HEK293 (cell line): ENCODE measurements at regions not wholly inside any gene's neighbourhood (a gene's known extent, or its start where the extent isn't known, plus 50 kb on each side); places are given as distances from the start of the nearest gene placed in this dataset.

Experiments used
- CTCF ChIA-PET: fragments of 350-600 bp; formaldehyde crosslinking; extraction: SDS; loops from one replicate; lab custom pipeline; 2021; ENCODE audit warnings: antibody characterized with exemption; lab: Yijun Ruan, JAX
- POLR2A ChIA-PET: fragments of 300-600 bp; formaldehyde crosslinking; extraction: SDS; loops from one replicate; lab custom pipeline; 2020; ENCODE audit warnings: antibody characterized with exemption, inconsistent platforms; lab: Yijun Ruan, JAX
- H3K27ac ChIP-seq: fragments of 200-500 bp; sonication (Bioruptor generic); 2 replicates; pipeline ENCODE4 v1.5.1; 2014; ENCODE audit warnings: low read depth, low read length, control low read depth, inconsistent platforms; ENCODE audit errors: extremely low read depth
- H3K36me3 ChIP-seq, 2 experiments: fragments of 200-500 bp in 1 of 2; sonication (Bioruptor generic) in 1 of 2; 1 replicate in 1 of 2; 2 replicates in 1 of 2; pipeline ENCODE4 v1.5.1; 2014 to 2017; ENCODE audit warnings: inconsistent platforms in 2 of 2, low read length in 2 of 2; ENCODE audit not compliant: control insufficient read depth in 2 of 2, insufficient read depth in 1 of 2
- H3K4me1 ChIP-seq: fragments of 200-500 bp; sonication (Bioruptor generic); 2 replicates; pipeline ENCODE4 v1.5.1; 2014; ENCODE audit warnings: mild to moderate bottlenecking, low read length, inconsistent platforms; ENCODE audit not compliant: control insufficient read depth, insufficient read depth
- H3K4me3 ChIP-seq: 2 replicates; pipeline ENCODE4 v1.5.1; 2011; ENCODE audit warnings: low read depth, mild to moderate bottlenecking, control low read depth, low read length, moderate library complexity
- H3K9me3 ChIP-seq: fragments of 200-500 bp; sonication (Bioruptor generic); 2 replicates; pipeline ENCODE4 v1.5.1; 2014; ENCODE audit warnings: low read depth, low read length, inconsistent platforms; ENCODE audit not compliant: control insufficient read depth, insufficient read depth
- KLF1 ChIP-seq: fragments of 450-650 bp; formaldehyde crosslinking; IDR thresholded peaks from 2 replicates; pipeline ENCODE4 v1.5.1; 2016; ENCODE audit warnings: missing biosample characterization, missing genetic modification characterization
- KLF16 ChIP-seq: fragments of 450-650 bp; formaldehyde crosslinking; IDR thresholded peaks from 2 replicates; pipeline ENCODE4 v1.5.1; 2017; ENCODE audit warnings: missing biosample characterization, missing genetic modification characterization
- MZF1 ChIP-seq: fragments of 450-650 bp; formaldehyde crosslinking; IDR thresholded peaks from 2 replicates; pipeline ENCODE4 v1.5.1; 2017; ENCODE audit warnings: missing biosample characterization, missing genetic modification characterization, borderline replicate concordance
- OSR2 ChIP-seq: fragments of 450-650 bp; formaldehyde crosslinking; IDR thresholded peaks from 2 replicates; pipeline ENCODE4 v1.5.1; 2016; ENCODE audit warnings: missing biosample characterization, missing genetic modification characterization
- ZBTB21 ChIP-seq: fragments of 450-650 bp; formaldehyde crosslinking; IDR thresholded peaks from 2 replicates; pipeline ENCODE4 v1.5.1; 2017; ENCODE audit warnings: missing biosample characterization, missing genetic modification characterization
- ZFP69B ChIP-seq: fragments of 450-650 bp; formaldehyde crosslinking; IDR thresholded peaks from 2 replicates; pipeline ENCODE4 v1.5.1; 2016; ENCODE audit warnings: missing biosample characterization, missing genetic modification characterization
- ZNF114 ChIP-seq: fragments of 450-650 bp; formaldehyde crosslinking; IDR thresholded peaks from 2 replicates; pipeline ENCODE4 v1.5.0; 2017; ENCODE audit warnings: missing biosample characterization, missing genetic modification characterization
- ZNF133 ChIP-seq: fragments of 450-650 bp; formaldehyde crosslinking; IDR thresholded peaks from 2 replicates; pipeline ENCODE4 v1.5.1; 2016; ENCODE audit warnings: missing biosample characterization, missing genetic modification characterization
- ZNF146 ChIP-seq: fragments of 450-650 bp; formaldehyde crosslinking; IDR thresholded peaks from 2 replicates; pipeline ENCODE4 v1.5.1; 2016; ENCODE audit warnings: missing biosample characterization, missing genetic modification characterization
- ZNF174 ChIP-seq: fragments of 450-650 bp; formaldehyde crosslinking; IDR thresholded peaks from 2 replicates; pipeline ENCODE4 v1.5.0; 2017; ENCODE audit warnings: missing biosample characterization, mild to moderate bottlenecking, missing genetic modification characterization
- ZNF24 ChIP-seq: fragments of 450-650 bp; formaldehyde crosslinking; IDR thresholded peaks from 2 replicates; pipeline ENCODE4 v1.5.1; 2016; ENCODE audit warnings: missing biosample characterization, missing genetic modification characterization
- ZNF335 ChIP-seq: fragments of 450-650 bp; formaldehyde crosslinking; conservative IDR thresholded peaks from 2 replicates; pipeline ENCODE4 v1.5.1; 2016; ENCODE audit warnings: missing biosample characterization, missing genetic modification characterization
- ZNF426 ChIP-seq: fragments of 450-650 bp; formaldehyde crosslinking; IDR thresholded peaks from 2 replicates; pipeline ENCODE4 v1.5.1; 2017; ENCODE audit warnings: missing biosample characterization, missing genetic modification characterization, mild to moderate bottlenecking, inconsistent platforms, moderate library complexity
- ZNF530 ChIP-seq: fragments of 450-650 bp; formaldehyde crosslinking; IDR thresholded peaks from 2 replicates; pipeline ENCODE4 v1.5.1; 2016; ENCODE audit warnings: low read depth, missing biosample characterization, missing genetic modification characterization
- ZNF548 ChIP-seq: fragments of 450-650 bp; formaldehyde crosslinking; IDR thresholded peaks from 2 replicates; pipeline ENCODE4 v1.5.1; 2016; ENCODE audit warnings: missing biosample characterization, missing genetic modification characterization
- ZNF560 ChIP-seq: fragments of 450-650 bp; formaldehyde crosslinking; IDR thresholded peaks from 2 replicates; pipeline ENCODE4 v1.5.1; 2017; ENCODE audit warnings: missing biosample characterization, missing genetic modification characterization, borderline replicate concordance
- ZNF585B ChIP-seq: fragments of 450-650 bp; formaldehyde crosslinking; IDR thresholded peaks from 2 replicates; pipeline ENCODE4 v1.5.1; 2016; ENCODE audit warnings: missing biosample characterization, missing genetic modification characterization
- ZNF610 ChIP-seq: fragments of 450-650 bp; formaldehyde crosslinking; IDR thresholded peaks from 2 replicates; pipeline ENCODE4 v1.5.1; 2016; ENCODE audit warnings: missing biosample characterization, missing genetic modification characterization, borderline replicate concordance
- ZNF629 ChIP-seq: fragments of 450-650 bp; formaldehyde crosslinking; IDR thresholded peaks from 2 replicates; pipeline ENCODE4 v1.5.1; 2017; ENCODE audit warnings: missing biosample characterization, missing genetic modification characterization
- ZNF658 ChIP-seq: fragments of 450-650 bp; formaldehyde crosslinking; IDR thresholded peaks from 2 replicates; pipeline ENCODE4; 2016; ENCODE audit warnings: missing biosample characterization, missing genetic modification characterization
- ZNF660 ChIP-seq: fragments of 450-650 bp; IDR thresholded peaks from 2 replicates; pipeline ENCODE4 v1.5.1; 2018; ENCODE audit warnings: missing biosample characterization, mild to moderate bottlenecking, missing genetic modification characterization
- ZNF785 ChIP-seq: fragments of 450-650 bp; formaldehyde crosslinking; IDR thresholded peaks from 2 replicates; pipeline ENCODE4 v1.5.1; 2016; ENCODE audit warnings: missing biosample characterization, missing genetic modification characterization
- ZNF792 ChIP-seq: fragments of 450-650 bp; formaldehyde crosslinking; IDR thresholded peaks from 2 replicates; pipeline ENCODE4 v1.5.1; 2016; ENCODE audit warnings: missing biosample characterization, missing genetic modification characterization
- TF ChIP-seq, protein P1 (sequence below): IDR thresholded peaks from 2 replicates; pipeline ENCODE4 v1.6.1; 2011; ENCODE audit warnings: mild to moderate bottlenecking, low read depth, low read length, borderline replicate concordance
- TF ChIP-seq, protein P2 (sequence below): fragments of 450-650 bp; formaldehyde crosslinking; IDR thresholded peaks from 2 replicates; pipeline ENCODE4 v1.5.1; 2016; ENCODE audit warnings: missing biosample characterization, missing genetic modification characterization
- TF ChIP-seq, protein P3 (sequence below): fragments of 450-650 bp; formaldehyde crosslinking; IDR thresholded peaks from 2 replicates; pipeline ENCODE4 v1.5.1; 2017; ENCODE audit warnings: missing biosample characterization, missing genetic modification characterization
- TF ChIP-seq, protein P4 (sequence below): fragments of 450-650 bp; formaldehyde crosslinking; IDR thresholded peaks from 2 replicates; pipeline ENCODE4 v1.5.1; 2016; ENCODE audit warnings: missing biosample characterization, missing genetic modification characterization

DNA sequence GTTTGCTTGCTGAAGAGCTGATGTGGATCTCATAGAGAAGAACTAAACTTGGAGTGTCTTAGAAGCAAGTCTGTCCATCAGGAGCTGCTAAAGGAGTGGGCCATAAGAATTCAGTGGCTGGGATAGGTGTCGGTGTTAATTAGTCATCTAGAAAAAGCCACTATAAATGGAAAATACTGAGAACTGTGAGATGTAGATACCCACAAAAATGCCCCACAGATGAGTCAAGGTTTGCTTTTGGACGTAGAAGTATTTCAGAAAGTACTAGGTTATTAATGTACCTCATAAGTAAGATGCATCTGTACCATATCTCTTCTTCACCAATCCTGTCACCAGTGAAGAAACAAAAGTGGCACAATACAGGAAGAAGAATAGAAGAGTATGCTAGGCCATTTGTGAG, 530.9 kb upstream of the TGFBR2 start:
- H3K27ac ChIP-seq = no peak overlapping the region
- no peaks in the 10 kb centered on the region for H3K4me1 ChIP-seq
- H3K9me3 ChIP-seq = no peaks in the 10 kb centered on the region
- CTCF ChIA-PET = no interaction called here
- POLR2A ChIA-PET = no interaction called here
- H3K4me3 ChIP-seq = no peak overlapping the region
- TF ChIP-seq ZNF174 (tag by site-specific recombination) (no peak), KLF1 (tag by site-specific recombination) (no peak), ZNF629 (tag by site-specific recombination) (no peak), ZNF785 (no peak), ZNF658 (tag by site-specific recombination) (no peak), ZNF610 (tag by site-specific recombination) (no peak), ZNF146 (tag by site-specific recombination) (no peak), ZNF335 (tag by site-specific recombination) (no peak), ZNF133 (tag by site-specific recombination) (no peak), ZNF585B (tag by site-specific recombination) (no peak), ZBTB21 (tag by site-specific recombination) (no peak), ZNF114 (tag by site-specific recombination) (no peak), MZF1 (tag by site-specific recombination) (no peak), ZNF560 (tag by site-specific recombination) (no peak)
- TF ChIP-seq, protein P1, sequence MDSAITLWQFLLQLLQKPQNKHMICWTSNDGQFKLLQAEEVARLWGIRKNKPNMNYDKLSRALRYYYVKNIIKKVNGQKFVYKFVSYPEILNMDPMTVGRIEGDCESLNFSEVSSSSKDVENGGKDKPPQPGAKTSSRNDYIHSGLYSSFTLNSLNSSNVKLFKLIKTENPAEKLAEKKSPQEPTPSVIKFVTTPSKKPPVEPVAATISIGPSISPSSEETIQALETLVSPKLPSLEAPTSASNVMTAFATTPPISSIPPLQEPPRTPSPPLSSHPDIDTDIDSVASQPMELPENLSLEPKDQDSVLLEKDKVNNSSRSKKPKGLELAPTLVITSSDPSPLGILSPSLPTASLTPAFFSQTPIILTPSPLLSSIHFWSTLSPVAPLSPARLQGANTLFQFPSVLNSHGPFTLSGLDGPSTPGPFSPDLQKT = no peak
- TF ChIP-seq, protein P2, sequence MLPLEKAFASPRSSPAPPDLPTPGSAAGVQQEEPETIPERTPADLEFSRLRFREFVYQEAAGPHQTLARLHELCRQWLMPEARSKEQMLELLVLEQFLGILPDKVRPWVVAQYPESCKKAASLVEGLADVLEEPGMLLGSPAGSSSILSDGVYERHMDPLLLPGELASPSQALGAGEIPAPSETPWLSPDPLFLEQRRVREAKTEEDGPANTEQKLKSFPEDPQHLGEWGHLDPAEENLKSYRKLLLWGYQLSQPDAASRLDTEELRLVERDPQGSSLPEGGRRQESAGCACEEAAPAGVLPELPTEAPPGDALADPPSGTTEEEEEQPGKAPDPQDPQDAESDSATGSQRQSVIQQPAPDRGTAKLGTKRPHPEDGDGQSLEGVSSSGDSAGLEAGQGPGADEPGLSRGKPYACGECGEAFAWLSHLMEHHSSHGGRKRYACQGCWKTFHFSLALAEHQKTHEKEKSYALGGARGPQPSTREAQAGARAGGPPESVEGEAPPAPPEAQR (tag by site-specific recombination) = no peak
- TF ChIP-seq, protein P3, sequence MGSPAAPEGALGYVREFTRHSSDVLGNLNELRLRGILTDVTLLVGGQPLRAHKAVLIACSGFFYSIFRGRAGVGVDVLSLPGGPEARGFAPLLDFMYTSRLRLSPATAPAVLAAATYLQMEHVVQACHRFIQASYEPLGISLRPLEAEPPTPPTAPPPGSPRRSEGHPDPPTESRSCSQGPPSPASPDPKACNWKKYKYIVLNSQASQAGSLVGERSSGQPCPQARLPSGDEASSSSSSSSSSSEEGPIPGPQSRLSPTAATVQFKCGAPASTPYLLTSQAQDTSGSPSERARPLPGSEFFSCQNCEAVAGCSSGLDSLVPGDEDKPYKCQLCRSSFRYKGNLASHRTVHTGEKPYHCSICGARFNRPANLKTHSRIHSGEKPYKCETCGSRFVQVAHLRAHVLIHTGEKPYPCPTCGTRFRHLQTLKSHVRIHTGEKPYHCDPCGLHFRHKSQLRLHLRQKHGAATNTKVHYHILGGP (tag by site-specific recombination) = no peak
- H3K36me3 ChIP-seq = no peaks in the 10 kb centered on the region

DNA sequence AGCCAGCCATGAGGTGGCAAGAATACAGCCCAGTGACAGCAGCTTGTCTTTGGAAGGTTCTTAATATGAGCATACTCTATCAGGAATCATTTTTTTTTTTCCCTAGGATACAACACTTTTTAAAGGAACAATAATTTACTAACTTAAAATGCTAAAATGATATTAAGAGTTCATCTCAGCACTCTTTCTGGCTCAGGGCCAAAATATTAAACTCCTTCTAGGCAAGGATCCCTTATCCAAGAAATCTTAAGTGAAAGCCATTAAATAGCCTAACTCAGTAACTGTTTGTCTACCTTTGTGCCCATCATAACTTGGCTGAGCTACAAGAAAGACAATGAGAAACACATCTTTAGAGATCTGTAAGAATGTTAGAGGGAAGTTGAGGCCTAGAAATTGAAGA, 529.5 kb upstream of the TGFBR2 start:
- TF ChIP-seq OSR2 (no peak), ZNF24 (no peak), KLF16 (tag by site-specific recombination) (no peak), ZFP69B (tag by site-specific recombination) (no peak), ZNF548 (tag by site-specific recombination) (no peak), ZNF792 (tag by site-specific recombination) (no peak), ZNF426 (no peak), ZNF530 (tag by site-specific recombination) (no peak), ZNF660 (tag by site-specific recombination) (no peak)
- TF ChIP-seq, protein P4, sequence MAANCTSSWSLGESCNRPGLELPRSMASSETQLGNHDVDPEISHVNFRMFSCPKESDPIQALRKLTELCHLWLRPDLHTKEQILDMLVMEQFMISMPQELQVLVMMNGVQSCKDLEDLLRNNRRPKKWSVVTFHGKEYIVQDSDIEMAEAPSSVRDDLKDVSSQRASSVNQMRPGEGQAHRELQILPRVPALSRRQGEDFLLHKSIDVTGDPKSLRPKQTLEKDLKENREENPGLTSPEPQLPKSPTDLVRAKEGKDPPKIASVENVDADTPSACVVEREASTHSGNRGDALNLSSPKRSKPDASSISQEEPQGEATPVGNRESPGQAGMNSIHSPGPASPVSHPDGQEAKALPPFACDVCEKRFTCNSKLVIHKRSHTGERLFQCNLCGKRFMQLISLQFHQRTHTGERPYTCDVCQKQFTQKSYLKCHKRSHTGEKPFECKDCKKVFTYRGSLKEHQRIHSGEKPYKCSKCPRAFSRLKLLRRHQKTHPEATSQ = no peak
- ChIA-PET CTCF (no interaction called here), POLR2A (no interaction called here)
- Histone ChIP-seq H3K9me3 (no peaks in the 10 kb centered on the region), H3K4me3 (no peak overlapping the region), H3K36me3 (no peaks in the 10 kb centered on the region), H3K4me1 (no peaks in the 10 kb centered on the region), H3K27ac (no peak overlapping the region)
